ENCODE measurements at regions not wholly inside any gene's neighbourhood (a gene's known extent, or its start where the extent isn't known, plus 50 kb on each side); places are given as distances from the start of the nearest gene placed in this dataset.

DNA sequence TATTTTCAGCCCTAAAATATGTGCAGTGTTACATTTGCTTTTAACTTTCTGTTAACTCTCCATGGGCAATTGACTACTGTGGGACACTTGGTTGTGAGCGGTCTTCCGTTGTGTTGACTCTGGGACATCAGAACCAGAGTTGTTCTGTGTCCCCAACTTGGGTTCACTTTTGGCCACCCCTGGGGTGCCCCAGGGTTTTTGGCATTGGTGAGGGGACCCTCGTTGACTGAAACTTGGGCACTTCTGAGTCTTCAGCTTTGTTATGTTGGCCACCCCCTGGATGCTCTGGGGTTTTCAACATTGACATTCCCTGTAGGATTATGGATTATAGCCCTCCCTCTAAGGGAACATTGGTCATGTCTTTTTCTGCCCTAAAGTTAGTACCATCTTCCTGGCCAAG lies 57.1 kb downstream of the OR10H4 start:
- no peak for ATAC-seq
- Histone ChIP-seq H3K9me3 (no peaks in the 10 kb centered on the region), H3K27me3 (no peaks in the 10 kb centered on the region), H3K27ac (no peak overlapping the region), H3K4me3 (no peak overlapping the region), H3K4me1 (peaks cover 0 to 17% (median 3%) of the 10 kb centered on the region in 3 donors), H3K36me3 (no peaks in the 10 kb centered on the region)
- TF ChIP-seq EP300 (IDR thresholded peaks at IDR 0.05) = no peak
- TF ChIP-seq POLR2AphosphoS5 (IDR thresholded peaks at IDR 0.05) = no peak
- TF ChIP-seq, protein P1, sequence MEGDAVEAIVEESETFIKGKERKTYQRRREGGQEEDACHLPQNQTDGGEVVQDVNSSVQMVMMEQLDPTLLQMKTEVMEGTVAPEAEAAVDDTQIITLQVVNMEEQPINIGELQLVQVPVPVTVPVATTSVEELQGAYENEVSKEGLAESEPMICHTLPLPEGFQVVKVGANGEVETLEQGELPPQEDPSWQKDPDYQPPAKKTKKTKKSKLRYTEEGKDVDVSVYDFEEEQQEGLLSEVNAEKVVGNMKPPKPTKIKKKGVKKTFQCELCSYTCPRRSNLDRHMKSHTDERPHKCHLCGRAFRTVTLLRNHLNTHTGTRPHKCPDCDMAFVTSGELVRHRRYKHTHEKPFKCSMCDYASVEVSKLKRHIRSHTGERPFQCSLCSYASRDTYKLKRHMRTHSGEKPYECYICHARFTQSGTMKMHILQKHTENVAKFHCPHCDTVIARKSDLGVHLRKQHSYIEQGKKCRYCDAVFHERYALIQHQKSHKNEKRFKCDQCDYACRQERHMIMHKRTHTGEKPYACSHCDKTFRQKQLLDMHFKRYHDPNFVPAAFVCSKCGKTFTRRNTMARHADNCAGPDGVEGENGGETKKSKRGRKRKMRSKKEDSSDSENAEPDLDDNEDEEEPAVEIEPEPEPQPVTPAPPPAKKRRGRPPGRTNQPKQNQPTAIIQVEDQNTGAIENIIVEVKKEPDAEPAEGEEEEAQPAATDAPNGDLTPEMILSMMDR (IDR thresholded peaks at IDR 0.05) = no peak
- TF ChIP-seq POLR2A (IDR thresholded peaks at IDR 0.05) = no peak
- 80% methylated on average over 3 of the region's 3 CpGs; no CpG with 5 or more reads in 1 of the 2 donors for WGBS, 2 donors (ENCODE audit: low coverage in 1 of 2)

DNA sequence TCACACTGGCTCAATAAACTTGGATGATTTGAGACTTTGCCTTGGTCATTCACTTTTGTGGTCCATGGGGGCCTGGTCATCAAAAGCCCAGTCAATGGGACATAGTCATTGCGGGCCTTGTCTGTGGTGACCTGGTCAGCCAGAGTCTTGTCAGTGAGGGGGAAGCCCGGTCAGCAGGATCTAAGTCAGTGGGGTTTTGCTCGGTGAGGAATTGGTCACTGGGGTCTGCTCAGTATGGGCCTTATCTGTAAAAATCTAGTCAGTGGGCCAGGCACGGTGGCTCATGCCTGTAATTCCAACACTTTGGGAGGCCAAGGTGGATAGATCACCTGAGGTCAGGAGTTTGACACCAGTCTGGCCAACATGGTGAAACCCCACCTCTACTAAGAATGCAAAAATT lies 63.7 kb upstream of the TPM4 start:
- Histone ChIP-seq H3K9me3 (no peaks in the 10 kb centered on the region), H3K36me3 (no peaks in the 10 kb centered on the region), H3K4me1 (no peaks in the 10 kb centered on the region), H3K27ac (no peak overlapping the region), H3K4me3 (no peak overlapping the region), H3K27me3 (no peaks in the 10 kb centered on the region)
- no peak for ATAC-seq
- TF ChIP-seq POLR2A (IDR thresholded peaks at IDR 0.05) = no peak
- TF ChIP-seq POLR2AphosphoS5 (IDR thresholded peaks at IDR 0.05) = no peak
- no peak for TF ChIP-seq EP300 (IDR thresholded peaks at IDR 0.05)
- TF ChIP-seq, protein P1 (IDR thresholded peaks at IDR 0.05) = no peak
- 90 to 100% methylated on average over 1 to 2 of the region's 4 CpGs for WGBS, 2 donors (ENCODE audit: low coverage in 1 of 2)

- H3K27me3 ChIP-seq = no peaks in the 10 kb centered on the region
- TF ChIP-seq POLR2AphosphoS5 (IDR thresholded peaks at IDR 0.05) (no peak), EP300 (IDR thresholded peaks at IDR 0.05) (no peak), POLR2A (IDR thresholded peaks at IDR 0.05) (no peak)
- TF ChIP-seq, protein P1 (IDR thresholded peaks at IDR 0.05) = no peak
- H3K4me3 ChIP-seq = no peak overlapping the region
- ATAC-seq = no peak
- H3K27ac ChIP-seq = no peak overlapping the region
- H3K4me1 ChIP-seq = no peaks in the 10 kb centered on the region
- no peaks in the 10 kb centered on the region for H3K9me3 ChIP-seq
- H3K36me3 ChIP-seq = no peaks in the 10 kb centered on the region
- WGBS, 2 donors (ENCODE audit: low coverage in 1 of 2) = 100% methylated on average over 2 of the region's 11 CpGs; no CpG with 5 or more reads in 1 of the 2 donors
Measured at GRCh38 chr19:16013181-16013850, 63.0 kb upstream of the TPM4 start.

DNA sequence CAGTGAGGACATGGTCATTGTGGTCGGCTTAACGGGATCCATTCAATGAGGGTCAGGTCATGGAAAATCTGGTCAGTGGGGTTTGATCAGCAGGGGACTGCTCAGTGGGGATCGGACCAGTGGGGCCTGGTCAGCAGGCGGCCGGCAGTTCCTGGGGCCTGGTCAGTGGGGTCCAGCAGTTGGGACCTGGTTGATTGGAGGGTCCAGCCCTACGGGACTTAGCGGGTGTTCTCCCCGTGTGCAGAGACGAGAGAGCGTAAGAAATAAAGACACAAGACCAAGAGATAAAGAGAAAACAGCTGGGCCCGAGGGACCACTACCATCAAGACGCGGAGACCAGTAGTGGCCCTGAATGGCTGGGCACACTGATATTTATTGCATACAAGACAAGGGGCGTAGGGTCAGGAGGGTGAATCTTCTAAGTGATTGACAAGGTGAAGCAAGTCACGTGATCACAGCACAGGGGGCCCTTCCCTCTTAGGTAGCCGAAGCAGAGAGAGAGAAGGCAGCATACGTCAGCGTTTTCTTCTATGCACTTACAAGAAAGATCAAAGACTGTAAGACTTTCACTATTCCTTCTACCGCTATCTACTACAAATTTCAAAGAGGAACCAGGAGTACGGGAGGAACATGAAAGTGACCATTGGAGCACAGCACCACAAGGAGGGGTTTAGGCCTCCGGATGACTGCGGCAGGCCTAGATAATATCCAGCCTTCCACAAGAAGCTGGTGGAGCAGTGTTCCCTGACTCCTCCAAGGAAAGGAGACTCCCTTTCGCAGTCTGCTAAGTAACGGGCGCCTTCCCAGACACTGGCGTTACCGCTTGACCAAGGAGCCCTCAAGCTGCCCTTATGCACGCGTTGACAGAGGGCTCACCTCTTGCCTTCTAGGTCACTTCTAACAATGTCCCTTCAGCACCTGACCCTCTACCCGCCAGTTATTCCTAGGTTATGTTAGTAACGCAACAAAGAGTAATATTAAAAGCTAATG lies 62.1 kb upstream of the TPM4 start:
- Histone ChIP-seq H3K4me3 (no peak overlapping the region), H3K4me1 (no peaks in the 10 kb centered on the region), H3K9me3 (no peaks in the 10 kb centered on the region), H3K27ac (no peak overlapping the region), H3K27me3 (no peaks in the 10 kb centered on the region), H3K36me3 (no peaks in the 10 kb centered on the region)
- 91 to 92% methylated on average over 8 to 22 of the region's 31 CpGs for WGBS, 2 donors (ENCODE audit: low coverage in 1 of 2)
- no peak for ATAC-seq
- TF ChIP-seq POLR2AphosphoS5 (IDR thresholded peaks at IDR 0.05) (no peak), POLR2A (IDR thresholded peaks at IDR 0.05) (no peak), EP300 (IDR thresholded peaks at IDR 0.05) (no peak)
- TF ChIP-seq, protein P1 (IDR thresholded peaks at IDR 0.05) = no peak

Measured in gastroesophageal sphincter (tissue), 4 donors.